SHP77 treated with DMSO at 0.1 percent for 48 hours (cell line): ENCODE measurements at regions not wholly inside any gene's neighbourhood (a gene's known extent, or its start where the extent isn't known, plus 50 kb on each side); places are given as distances from the start of the nearest gene placed in this dataset.
A peak's percentile ranks its signal among the peaks of the same experiment; 100 is the strongest.

Source experiments
- DNase-seq: peaks from one replicate; lab custom pipeline; 2025; lab: John Stamatoyannopoulos, UW

GRCh38 chr1:164308101-164308500 lies 250.9 kb upstream of the PBX1 start:
- no peak for DNase-seq

- DNase-seq: no peak
These were observed 248.8 kb upstream of the PBX1 start for GRCh38 chr1:164310166-164310565.

GRCh38 chr1:164311377-164311776 lies 247.6 kb upstream of the PBX1 start:
- DNase-seq: no peak

- peak; percentile 57 for DNase-seq
These were observed 237.9 kb upstream of the PBX1 start for GRCh38 chr1:164320790-164321731.

GRCh38 chr1:164325786-164326185 lies 233.2 kb upstream of the PBX1 start:
- no peak for DNase-seq

GRCh38 chr1:164333387-164333786 lies 225.6 kb upstream of the PBX1 start:
- DNase-seq: no peak

GRCh38 chr1:164337394-164337793 lies 221.6 kb upstream of the PBX1 start:
- no peak for DNase-seq

- no peak for DNase-seq
These were observed 221.1 kb upstream of the PBX1 start for GRCh38 chr1:164337885-164338284.

GRCh38 chr1:164343189-164343588 lies 215.8 kb upstream of the PBX1 start:
- DNase-seq: no peak

GRCh38 chr1:164347980-164348379 lies 211.0 kb upstream of the PBX1 start:
- no peak for DNase-seq

- no peak for DNase-seq
These were observed 202.5 kb upstream of the PBX1 start for GRCh38 chr1:164356511-164356910.

GRCh38 chr1:164360265-164360664 lies 198.7 kb upstream of the PBX1 start:
- DNase-seq: no peak

GRCh38 chr1:164361927-164362326 lies 197.1 kb upstream of the PBX1 start:
- DNase-seq: no peak

- no peak for DNase-seq
These were observed 195.0 kb upstream of the PBX1 start for GRCh38 chr1:164363980-164364379.

- DNase-seq: no peak
These were observed 193.0 kb upstream of the PBX1 start for GRCh38 chr1:164366014-164366413.

- DNase-seq: no peak
These were observed 189.2 kb upstream of the PBX1 start for GRCh38 chr1:164369698-164370365.

- no peak for DNase-seq
These were observed 178.1 kb upstream of the PBX1 start for GRCh38 chr1:164380893-164381292.

GRCh38 chr1:164382384-164382783 lies 176.6 kb upstream of the PBX1 start:
- no peak for DNase-seq

- DNase-seq: no peak
These were observed 174.7 kb upstream of the PBX1 start for GRCh38 chr1:164384262-164384661.

- no peak for DNase-seq
These were observed 141.8 kb upstream of the PBX1 start for GRCh38 chr1:164417016-164417704.

- no peak for DNase-seq
These were observed 135.8 kb upstream of the PBX1 start for GRCh38 chr1:164423136-164423535.

- no peak for DNase-seq
These were observed 125.7 kb upstream of the PBX1 start for GRCh38 chr1:164433141-164433817.
